Amygdala (tissue), 56 donors: ENCODE measurements at regions not wholly inside any gene's neighbourhood (a gene's known extent, or its start where the extent isn't known, plus 50 kb on each side); places are given as distances from the start of the nearest gene placed in this dataset.

Experiments used
- DNase-seq, 56 donors: peaks; one replicate each; lab custom pipeline; 2025; lab: John Stamatoyannopoulos, UW

GRCh38 chr11:87972133-87972532 is 203.1 kb downstream of the RAB38 start:
- DNase-seq, result no peak

DNA sequence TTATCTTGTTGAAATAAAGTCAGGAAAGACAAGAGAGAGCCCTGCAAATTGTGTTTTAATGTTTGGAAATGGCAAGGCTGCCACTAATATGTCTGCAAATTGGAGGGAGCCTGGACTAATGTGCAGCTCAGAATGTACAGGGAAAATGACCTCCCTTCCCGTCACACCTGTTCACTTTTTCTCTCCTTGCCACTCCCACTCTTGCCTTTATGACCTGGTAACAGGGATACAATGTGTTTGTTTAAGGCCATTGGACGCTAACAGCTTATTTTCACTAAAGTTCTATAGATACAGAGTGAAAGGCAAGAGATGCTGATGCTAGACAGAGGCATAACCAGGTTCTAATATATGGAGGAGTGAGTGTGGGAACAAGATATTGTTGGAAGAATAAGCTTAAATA is 203.9 kb downstream of the RAB38 start:
- DNase-seq, result no peak

DNA sequence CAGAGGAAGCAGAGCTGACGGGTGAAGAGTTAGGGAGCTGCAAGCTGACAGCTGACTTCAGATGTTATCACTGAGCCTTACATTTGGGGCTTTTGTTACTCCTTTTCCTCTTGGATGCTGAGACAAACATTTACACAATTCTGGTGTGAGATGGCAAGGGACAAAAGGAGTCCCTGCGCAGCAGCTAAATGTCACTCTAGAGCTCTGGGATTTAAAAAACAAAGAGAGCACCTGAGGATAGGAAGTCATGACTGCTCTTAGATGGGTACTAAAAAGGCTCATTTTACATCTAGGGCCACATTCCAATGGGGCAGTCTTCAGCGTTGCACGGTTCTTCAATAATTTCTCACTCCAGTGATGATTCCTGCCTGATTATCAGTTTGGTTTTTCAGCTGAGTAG is 204.5 kb downstream of the RAB38 start:
- DNase-seq, result no peak

DNA sequence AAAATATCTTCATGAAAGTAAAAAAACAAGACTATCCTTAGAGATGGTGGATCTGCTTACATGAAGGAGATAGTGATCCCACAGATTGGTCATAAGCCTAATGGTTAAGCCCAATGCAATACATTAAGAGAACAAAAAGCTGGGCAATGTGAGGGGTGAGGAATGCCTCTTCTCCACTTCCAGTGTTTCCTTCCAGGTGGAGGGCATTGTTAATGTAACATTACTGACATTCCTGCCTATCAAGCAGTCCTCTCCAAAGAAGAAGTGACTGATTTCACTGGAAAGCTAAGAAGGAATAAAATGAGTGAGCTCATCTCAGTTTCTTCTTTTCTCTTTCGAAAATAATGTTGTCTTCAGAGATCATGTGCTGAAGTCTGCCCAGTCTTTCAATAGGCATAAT is 207.8 kb downstream of the RAB38 start:
- no peak for DNase-seq

- no peak for DNase-seq
These were observed 208.5 kb downstream of the RAB38 start for GRCh38 chr11:87966694-87967093.

- no peak for DNase-seq
These were observed 209.0 kb downstream of the RAB38 start for GRCh38 chr11:87966216-87966615.

DNA sequence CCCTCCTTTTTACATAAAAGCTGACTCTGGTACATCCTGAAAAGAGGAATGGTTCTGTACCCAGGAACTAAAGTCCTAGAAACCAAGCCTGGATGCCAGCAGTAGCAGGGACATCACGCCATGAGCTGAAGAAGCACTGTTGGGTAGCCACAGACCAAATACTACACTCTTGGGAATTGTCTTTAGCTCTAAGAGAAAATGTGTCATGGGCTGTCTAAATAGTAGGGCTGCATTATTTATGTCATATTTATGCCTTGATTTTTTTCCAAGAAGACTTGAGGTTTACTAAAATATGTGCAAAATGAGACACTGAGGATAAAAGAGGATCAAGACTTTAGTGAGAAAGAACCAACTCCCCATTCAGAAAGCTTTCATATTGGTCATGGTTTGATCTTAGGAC is 213.6 kb downstream of the RAB38 start:
- DNase-seq, result no peak

- DNase-seq, result no peak
These were observed 217.3 kb downstream of the RAB38 start for GRCh38 chr11:87957961-87958360.

DNA sequence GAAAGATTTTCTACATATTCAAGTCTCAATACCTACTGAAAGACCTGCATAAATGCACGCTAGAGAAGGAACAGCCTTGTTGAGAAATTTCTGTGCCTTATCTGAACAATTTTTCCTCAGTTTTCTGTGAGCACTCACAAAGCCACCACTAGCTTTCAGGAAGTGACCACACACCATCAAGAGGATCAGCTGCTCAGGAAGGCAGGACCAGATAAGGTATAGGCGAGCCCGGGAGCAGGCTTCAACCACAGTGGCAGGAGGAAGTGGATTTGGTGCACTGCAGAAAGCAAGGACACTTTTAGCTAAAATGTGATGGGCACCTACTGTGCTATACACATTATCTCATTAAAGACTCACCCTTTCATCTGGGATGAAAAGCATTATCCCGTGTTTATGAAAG is 220.8 kb downstream of the RAB38 start:
- no peak for DNase-seq

- no peak for DNase-seq
These were observed 232.5 kb downstream of the RAB38 start for GRCh38 chr11:87942786-87943185.

- DNase-seq, result no peak
These were observed 241.1 kb downstream of the RAB38 start for GRCh38 chr11:87934182-87934581.

DNA sequence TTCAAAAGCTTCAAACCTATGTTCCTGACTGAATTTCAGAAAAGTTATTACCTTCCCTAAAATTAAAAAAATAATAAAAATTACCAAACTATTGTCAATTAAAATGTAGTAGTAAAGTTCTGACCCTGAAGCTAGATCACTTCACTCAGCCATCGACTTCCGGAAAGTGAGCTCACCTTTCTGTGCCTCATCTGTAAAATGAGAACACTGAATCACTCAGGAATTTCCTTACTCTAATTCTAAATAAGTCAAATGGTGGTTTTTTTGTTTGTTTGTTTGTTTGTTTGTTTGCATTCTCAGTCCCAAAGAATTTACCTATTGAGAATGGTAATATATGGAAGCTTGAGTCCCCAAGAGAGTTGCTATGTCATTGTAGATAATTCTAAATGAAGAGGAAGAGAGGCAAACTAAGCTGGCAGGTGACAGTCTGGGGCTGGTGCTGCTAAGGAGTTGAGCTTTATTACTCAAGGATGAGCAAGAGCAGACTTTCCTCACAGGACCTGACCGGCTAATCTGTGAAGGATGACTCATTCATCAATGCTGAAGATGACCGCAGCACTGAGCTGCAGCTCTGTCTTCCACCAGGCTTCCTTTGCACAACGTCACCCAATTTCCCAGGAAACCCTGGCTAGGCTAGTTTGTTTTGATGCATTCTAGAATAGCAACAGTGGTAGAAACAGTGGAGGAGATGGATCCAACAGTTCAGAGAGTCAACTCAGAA is 248.8 kb downstream of the RAB38 start:
- DNase-seq, result no peak

DNA sequence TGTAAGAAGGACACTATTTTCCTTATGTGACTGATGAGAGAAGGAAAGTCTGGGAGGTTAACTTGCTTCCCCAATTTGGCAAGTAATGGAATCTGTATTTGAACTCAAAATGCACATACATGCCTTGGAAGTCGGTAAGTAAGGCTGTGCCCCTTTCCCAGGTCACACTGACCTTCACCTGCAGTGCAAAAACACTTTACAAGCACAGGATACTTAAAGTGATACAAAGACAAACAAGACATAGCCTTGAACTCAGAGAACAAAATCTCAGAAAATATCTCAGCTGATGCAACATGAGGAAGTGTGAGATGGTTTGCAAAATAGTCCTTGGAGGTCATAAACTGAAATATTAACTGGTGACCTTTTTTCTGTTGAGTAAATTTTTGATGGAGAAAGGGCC is 251.1 kb downstream of the RAB38 start:
- no peak for DNase-seq

GRCh38 chr11:87917111-87917510 is 258.1 kb downstream of the RAB38 start:
- DNase-seq, result no peak

DNA sequence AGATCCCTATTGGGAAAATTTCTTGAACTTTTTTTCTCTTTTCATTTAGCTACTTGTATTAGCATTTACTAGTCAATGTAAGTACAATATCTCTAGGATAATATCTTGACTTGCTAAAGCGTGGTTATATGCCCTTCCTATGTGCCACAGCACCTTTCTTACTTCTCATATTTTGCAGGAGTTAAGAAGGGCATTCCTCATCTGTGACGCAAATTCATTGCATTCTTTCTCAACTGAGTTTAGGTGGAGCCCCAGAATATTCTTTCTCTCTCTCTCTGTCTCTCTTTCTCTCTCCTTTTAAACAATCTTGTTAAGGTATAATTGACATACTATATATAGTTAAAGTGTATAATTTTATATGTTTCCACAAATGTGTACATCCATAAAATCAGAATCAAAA is 266.1 kb downstream of the RAB38 start:
- DNase-seq, result no peak

DNA sequence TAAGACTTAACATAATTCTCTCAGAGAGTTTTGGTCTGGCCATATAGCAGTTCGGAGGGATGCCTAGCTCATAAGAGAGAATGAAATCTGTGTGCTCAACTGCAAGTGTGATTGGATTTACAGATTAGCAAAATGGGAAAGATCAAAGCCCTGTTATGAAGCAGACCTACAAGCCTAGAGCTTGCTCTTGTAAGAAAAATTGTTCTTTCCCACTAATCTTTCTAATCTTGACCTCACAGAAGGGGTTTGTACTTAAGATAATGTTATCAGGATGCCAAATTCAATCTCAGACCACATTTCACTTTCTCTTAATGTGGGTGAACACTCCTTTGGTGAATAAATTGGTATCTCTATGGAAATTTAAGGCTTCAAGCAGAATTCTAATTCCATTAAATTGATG is 267.2 kb downstream of the RAB38 start:
- DNase-seq, result no peak

DNA sequence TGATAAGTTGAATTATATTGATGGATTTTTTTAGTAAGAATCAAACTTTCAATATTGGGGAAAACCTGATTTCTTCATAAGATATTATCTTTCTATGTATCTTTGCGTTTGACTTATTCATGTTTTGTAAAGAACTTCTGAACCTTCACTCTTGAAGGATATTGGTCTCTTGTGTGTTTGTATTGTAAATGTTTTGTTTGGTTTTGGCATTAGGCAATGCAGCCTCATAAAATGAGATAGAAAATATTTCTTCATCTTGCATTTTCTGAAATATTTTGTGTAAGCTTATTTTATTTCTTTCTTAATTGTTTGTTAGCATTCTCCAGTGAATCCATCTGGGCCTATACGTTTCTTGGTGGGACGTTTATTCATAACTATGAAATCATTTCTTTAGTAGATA is 271.9 kb downstream of the RAB38 start:
- DNase-seq, result no peak

- no peak for DNase-seq
These were observed 273.9 kb downstream of the RAB38 start for GRCh38 chr11:87901341-87901740.

DNA sequence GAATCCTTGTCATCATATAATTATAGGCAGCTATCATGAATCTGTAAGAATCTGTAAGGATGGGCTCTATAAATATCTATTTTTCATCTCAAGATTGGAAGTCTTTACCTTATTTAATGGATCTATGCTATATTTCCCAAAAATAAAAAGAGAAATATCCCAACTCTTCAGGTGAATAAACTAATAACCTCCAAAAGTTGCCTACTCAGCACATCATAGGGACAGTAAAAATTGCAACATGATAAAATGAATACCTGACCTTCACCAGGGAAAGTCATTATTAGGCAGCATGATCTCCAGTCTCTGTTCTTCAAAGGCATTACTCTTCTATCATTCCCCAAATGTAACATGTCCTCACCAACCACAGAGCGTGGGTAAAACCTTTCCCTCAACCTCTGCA is 277.3 kb downstream of the RAB38 start:
- DNase-seq, result no peak

DNA sequence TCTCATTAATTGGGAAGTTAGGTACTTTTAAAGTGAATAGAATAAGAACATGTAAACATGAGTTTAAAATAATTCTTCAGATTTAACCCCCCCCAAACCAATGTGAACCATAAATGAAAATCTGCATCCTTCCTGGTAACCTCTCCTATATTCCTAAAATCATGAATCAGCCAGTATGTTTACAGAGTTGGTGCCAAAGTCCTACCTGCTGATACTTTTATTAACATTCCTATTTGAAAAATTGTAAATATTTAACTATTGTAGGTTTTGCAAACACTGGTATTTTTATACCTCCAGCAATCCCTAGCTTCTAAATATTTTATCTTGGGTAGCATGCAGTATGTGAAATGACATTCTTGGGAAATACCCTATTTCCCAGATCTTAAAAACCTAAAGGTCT is 278.2 kb downstream of the RAB38 start:
- DNase-seq, result no peak

- no peak for DNase-seq
These were observed 280.3 kb downstream of the RAB38 start for GRCh38 chr11:87894961-87895360.

DNA sequence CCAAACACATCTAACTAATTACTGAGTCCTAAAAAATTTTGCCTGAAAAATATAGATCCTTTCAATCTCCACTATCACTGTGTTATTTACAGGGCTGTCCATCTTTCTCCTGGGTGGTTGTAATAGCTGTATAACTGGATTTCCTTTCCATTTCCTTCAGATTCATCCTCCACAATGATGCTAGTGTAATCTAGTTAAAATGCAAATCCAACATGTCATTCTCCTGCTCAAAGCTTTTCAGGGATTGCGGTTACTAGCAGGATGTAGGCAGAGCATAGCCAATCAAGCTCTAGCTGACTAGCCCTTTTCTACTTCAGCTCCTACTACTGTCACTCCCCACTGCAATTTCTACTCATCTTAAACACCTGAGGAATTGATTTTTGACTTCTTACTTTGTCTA is 283.0 kb downstream of the RAB38 start:
- no peak for DNase-seq

DNA sequence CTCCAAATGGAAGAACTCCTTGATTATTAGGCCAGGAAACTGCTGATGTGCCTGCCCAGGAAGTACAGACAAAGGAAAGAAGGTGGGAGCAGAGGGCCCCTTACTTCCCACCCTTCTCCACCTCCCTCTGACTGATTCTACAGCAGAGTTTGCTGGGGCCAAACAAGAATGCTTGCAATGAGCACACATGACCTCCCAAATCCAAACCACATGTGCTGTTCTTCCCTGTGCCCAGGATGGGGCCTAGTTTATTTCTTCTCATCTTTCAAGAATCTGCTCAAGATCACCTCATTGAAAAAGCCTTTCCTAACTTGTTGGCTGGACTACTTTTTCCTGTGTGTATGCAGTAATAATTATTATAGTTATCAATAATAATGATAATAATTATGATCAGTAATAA is 286.1 kb downstream of the RAB38 start:
- DNase-seq, result no peak
